ENCODE measurements at regions not wholly inside any gene's neighbourhood (a gene's known extent, or its start where the extent isn't known, plus 50 kb on each side); places are given as distances from the start of the nearest gene placed in this dataset.

DNA sequence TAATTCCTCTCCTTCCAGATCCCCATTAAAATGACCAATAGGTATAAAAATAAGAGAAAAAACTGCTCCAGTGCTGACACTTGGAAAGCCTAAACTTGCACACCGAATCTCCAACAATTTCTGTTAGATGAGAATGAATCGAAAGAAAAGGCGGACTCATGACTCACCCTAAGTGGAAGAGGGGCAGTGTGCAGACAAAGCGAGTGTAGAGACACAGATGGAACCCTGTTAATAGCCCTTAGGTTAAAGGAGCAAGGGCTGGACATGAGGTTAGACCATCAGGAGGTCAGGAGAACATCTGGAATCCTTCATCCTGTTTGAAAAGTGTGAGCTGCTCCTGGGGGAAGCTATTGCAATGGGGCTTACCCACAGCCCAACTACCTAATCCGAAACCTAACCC lies 103.4 kb upstream of the GLI3 start:
- intact Hi-C loops (cut with micrococcal nuclease) = no loop called here
- BruUV-seq (replicated peaks) = no TSS peak

DNA sequence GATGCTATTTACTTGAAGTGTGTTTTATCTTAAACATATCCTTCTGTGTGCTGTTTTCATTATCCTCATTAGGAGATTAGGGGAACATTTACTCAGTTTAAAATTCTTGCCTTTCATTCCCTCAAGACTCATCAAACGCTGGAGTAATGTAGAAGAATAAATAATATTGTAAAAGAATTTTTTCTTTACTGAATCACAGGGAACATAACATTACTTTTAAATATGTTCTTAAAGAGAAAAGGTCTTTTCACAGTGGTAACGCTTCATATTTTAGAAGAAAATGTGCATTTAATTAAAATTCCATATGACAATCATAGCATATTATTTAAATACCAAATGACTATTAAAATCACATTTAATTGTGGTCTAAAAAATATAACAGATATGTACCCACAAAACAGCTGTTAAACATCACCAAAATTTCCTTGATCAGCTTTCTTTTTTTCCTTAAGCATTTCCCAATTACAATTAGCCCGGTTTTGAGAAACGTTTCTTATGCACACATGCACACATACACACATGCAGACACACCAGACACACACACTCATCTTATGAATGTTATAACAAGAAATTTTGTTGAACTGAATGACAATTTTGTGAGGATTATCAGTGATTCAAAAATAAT lies 102.0 kb upstream of the GLI3 start:
- no peak overlapping the region for H3K27ac Mint-ChIP-seq (ENCODE audit: low read depth, unreplicated experiment)
- no peak for TF ChIP-seq CTCF (IDR thresholded peaks at IDR 0.05; ENCODE audit: unreplicated experiment)
- no TSS peak for BruUV-seq (replicated peaks)
- DNase-seq (ENCODE audit: unreplicated experiment) = no peak
- no peaks in the 10 kb centered on the region for H3K36me3 Mint-ChIP-seq (ENCODE audit: insufficient read depth, unreplicated experiment)
- ChIA-PET POLR2A (no interaction called here), CTCF (interaction anchor here (0.5 to 0.7 kb wide), 2 partner anchors 16 to 19 kb away, joined by 3 read pairs; no protein-coding TSS in a partner anchor)
- H3K4me1 Mint-ChIP-seq (ENCODE audit: insufficient read depth, unreplicated experiment) = no peaks in the 10 kb centered on the region
- H3K4me3 Mint-ChIP-seq (ENCODE audit: unreplicated experiment) = no peak overlapping the region
- intact Hi-C loops (cut with micrococcal nuclease) = no loop called here
- H3K9me3 Mint-ChIP-seq (ENCODE audit: unreplicated experiment) = no peaks in the 10 kb centered on the region
- H3K27me3 Mint-ChIP-seq (ENCODE audit: insufficient read depth, unreplicated experiment) = no peaks in the 10 kb centered on the region

More for the DNA sequence above, 103.4 kb upstream of the GLI3 start:
- Mint-ChIP-seq H3K4me3 (ENCODE audit: unreplicated experiment) (no peak overlapping the region), H3K27ac (ENCODE audit: low read depth, unreplicated experiment) (no peak overlapping the region), H3K4me1 (ENCODE audit: insufficient read depth, unreplicated experiment) (no peaks in the 10 kb centered on the region), H3K36me3 (ENCODE audit: insufficient read depth, unreplicated experiment) (no peaks in the 10 kb centered on the region), H3K27me3 (ENCODE audit: insufficient read depth, unreplicated experiment) (no peaks in the 10 kb centered on the region), H3K9me3 (ENCODE audit: unreplicated experiment) (no peaks in the 10 kb centered on the region)
- TF ChIP-seq CTCF (IDR thresholded peaks at IDR 0.05; ENCODE audit: unreplicated experiment) = no peak
- DNase-seq (ENCODE audit: unreplicated experiment) = no peak
- ChIA-PET POLR2A (no interaction called here), CTCF (no interaction called here)

GRCh38 chr7:42338231-42338915 lies 101.4 kb upstream of the GLI3 start:
- CTCF ChIA-PET = interaction anchor here (0.6 kb wide), 1 partner anchor 164 kb away, joined by 3 read pairs; no protein-coding TSS in a partner anchor
- intact Hi-C loops (cut with micrococcal nuclease) = no loop called here
- POLR2A ChIA-PET = interaction anchor here (0.9 kb wide), 1 partner anchor 405 kb away, joined by 3 read pairs; no protein-coding TSS in a partner anchor
- no peak for DNase-seq (ENCODE audit: unreplicated experiment)
- TF ChIP-seq CTCF (IDR thresholded peaks at IDR 0.05; ENCODE audit: unreplicated experiment) = no peak
- no peaks in the 10 kb centered on the region for H3K27me3 Mint-ChIP-seq (ENCODE audit: insufficient read depth, unreplicated experiment)
- no TSS peak for BruUV-seq (replicated peaks)
- H3K4me3 Mint-ChIP-seq (ENCODE audit: unreplicated experiment) = no peak overlapping the region
- no peaks in the 10 kb centered on the region for H3K4me1 Mint-ChIP-seq (ENCODE audit: insufficient read depth, unreplicated experiment)
- H3K27ac Mint-ChIP-seq (ENCODE audit: low read depth, unreplicated experiment) = no peak overlapping the region
- no peaks in the 10 kb centered on the region for H3K36me3 Mint-ChIP-seq (ENCODE audit: insufficient read depth, unreplicated experiment)
- H3K9me3 Mint-ChIP-seq (ENCODE audit: unreplicated experiment) = no peaks in the 10 kb centered on the region

DNA sequence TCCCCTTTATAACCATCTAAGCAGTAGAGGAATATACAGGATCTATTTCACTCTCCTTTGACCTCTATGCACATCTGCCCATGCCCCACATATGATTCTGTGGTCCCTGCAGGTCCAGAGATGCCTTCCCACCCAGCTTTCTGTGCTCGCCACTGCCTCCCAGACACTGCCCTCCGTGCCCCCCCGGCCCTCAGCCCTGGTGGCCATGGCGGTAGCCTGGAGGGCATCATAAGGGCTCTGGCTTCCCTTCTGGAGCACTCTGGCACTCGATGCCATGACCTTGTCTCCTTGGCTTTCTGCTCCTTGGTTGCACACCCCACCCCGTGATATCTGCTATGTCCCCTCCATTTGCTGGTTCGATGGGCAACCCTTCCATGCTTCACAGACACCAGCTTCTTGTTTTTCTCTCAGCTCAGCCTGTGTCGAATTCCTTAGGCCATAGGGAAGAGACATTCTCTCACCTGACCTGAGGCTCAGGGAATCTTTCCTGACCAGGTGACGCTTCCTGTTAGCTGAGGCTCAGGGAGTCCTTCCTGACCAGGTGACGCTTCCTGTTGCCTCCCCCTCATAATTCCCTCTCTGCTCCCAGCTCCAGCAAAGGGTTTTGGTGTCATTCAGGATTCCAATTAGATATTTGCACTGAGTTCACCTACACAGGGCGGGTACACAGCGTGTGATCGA lies 100.4 kb upstream of the GLI3 start:
- H3K4me1 Mint-ChIP-seq (ENCODE audit: insufficient read depth, unreplicated experiment) = no peaks in the 10 kb centered on the region
- H3K9me3 Mint-ChIP-seq (ENCODE audit: unreplicated experiment) = no peaks in the 10 kb centered on the region
- TF ChIP-seq CTCF (IDR thresholded peaks at IDR 0.05; ENCODE audit: unreplicated experiment) = no peak
- H3K27ac Mint-ChIP-seq (ENCODE audit: low read depth, unreplicated experiment) = no peak overlapping the region
- no peak overlapping the region for H3K4me3 Mint-ChIP-seq (ENCODE audit: unreplicated experiment)
- ChIA-PET POLR2A (interaction anchor here (0.9 kb wide), 1 partner anchor 406 kb away, joined by 3 read pairs; no protein-coding TSS in a partner anchor), CTCF (no interaction called here)
- DNase-seq (ENCODE audit: unreplicated experiment) = no peak
- no peaks in the 10 kb centered on the region for H3K27me3 Mint-ChIP-seq (ENCODE audit: insufficient read depth, unreplicated experiment)
- intact Hi-C loops (cut with micrococcal nuclease) = no loop called here
- no TSS peak for BruUV-seq (replicated peaks)
- no peaks in the 10 kb centered on the region for H3K36me3 Mint-ChIP-seq (ENCODE audit: insufficient read depth, unreplicated experiment)
